Thyroid gland (tissue), 4 donors: ENCODE measurements at regions not wholly inside any gene's neighbourhood (a gene's known extent, or its start where the extent isn't known, plus 50 kb on each side); places are given as distances from the start of the nearest gene placed in this dataset.

Source experiments
- CTCF ChIP-seq, 6 experiments: fragments of 200-600 bp in 3 of 6; fragments of 450-650 bp in 3 of 6; sonication (generic) in 3 of 6; IDR thresholded peaks; one replicate each; pipeline ENCODE4 v1.5.1; 2016 to 2019; ENCODE audit warnings: antibody characterized with exemption in 6 of 6, mild to moderate bottlenecking in 2 of 6, inconsistent platforms in 1 of 6, moderate library complexity in 1 of 6
- POLR2A ChIP-seq, 2 donors: fragments of 450-650 bp; IDR thresholded peaks; one replicate each; pipeline ENCODE4 v1.6.1; 2017; ENCODE audit warnings: antibody characterized with exemption in 2 of 2, mild to moderate bottlenecking in 2 of 2, moderate library complexity in 1 of 2

GRCh38 chr10:2303169-2303568 lies 565.8 kb upstream of the ADARB2 start:
- TF ChIP-seq CTCF (IDR thresholded peaks at IDR 0.05): no peak
- TF ChIP-seq POLR2A (IDR thresholded peaks at IDR 0.05): no peak
